HuH-7.5 (cell line): ENCODE measurements at regions not wholly inside any gene's neighbourhood (a gene's known extent, or its start where the extent isn't known, plus 50 kb on each side); places are given as distances from the start of the nearest gene placed in this dataset.
"Not testable (repeated sequence)": the region's sequence is repeated elsewhere in the genome, so short reads cannot be mapped to it uniquely, and the experiment has no call there.

Experiments used
- DNase-seq: peaks from one replicate; pipeline ENCODE4 v3.0.0; 2011; ENCODE audit warnings: low spot score

DNA sequence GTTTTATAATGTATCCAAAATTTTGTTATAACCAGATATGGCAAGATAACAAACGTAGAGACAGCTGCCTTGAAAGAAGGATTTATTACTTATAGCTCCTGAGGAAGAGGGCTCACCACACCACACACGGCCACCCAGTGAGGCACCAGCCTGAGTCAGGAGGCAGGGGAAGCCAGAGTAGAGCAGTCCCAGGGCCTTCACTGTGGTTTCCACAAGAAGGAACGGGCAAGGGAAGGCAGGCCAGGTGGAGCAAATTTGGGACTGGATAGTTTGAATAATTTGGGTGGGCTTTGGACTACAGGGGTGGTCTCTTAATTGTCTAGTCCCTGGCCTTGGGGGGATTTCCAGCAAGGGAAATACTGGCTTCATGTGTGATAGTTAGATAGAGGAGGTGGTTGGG is 72.5 kb downstream of the RRAGC start:
- DNase-seq = no peak

- no peak for DNase-seq
Measured at GRCh38 chr1:38786040-38786436, 73.5 kb downstream of the RRAGC start.

DNA sequence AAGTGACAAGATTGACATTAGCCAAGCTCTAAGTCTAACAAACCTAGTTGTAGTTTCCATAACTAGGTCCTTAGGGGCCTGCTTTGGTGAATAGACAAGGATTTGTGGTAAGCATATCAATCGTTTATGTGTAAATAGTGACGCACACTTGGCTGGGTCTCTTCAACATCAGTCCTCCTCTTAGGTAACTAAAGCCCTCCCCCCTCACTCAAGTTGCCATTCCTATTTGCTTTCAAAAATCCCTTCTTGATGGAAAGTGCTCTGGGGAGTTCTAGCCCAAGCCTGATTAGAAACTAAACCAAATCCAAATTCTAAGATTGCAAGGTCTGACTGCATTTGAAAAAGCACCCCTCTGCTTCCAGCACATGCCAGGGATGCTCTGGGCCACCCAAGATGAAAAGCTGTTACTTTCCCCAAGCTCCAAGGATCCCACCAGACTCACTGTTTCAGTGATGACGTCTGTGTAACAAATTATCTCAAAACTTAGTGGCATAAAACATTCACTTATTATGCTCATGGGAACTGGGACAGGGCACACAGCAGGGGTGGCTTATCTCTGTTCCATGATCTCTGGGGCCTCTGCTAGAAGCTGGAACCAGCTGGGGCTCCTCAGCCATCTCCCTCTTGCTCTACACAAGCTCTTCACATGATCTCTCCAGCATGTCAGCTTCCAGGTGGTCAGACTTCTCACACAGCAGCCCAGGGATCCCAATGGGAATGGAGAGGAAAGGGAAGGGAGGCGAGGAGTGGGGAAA is 74.1 kb downstream of the RRAGC start:
- no peak for DNase-seq

- DNase-seq = no peak
Measured at GRCh38 chr1:38784452-38785284, 74.9 kb downstream of the RRAGC start.

- DNase-seq = no peak
Measured at GRCh38 chr1:38783640-38784229, 75.8 kb downstream of the RRAGC start.

- DNase-seq = no peak
Measured at GRCh38 chr1:38781872-38782617, 77.5 kb downstream of the RRAGC start.

DNA sequence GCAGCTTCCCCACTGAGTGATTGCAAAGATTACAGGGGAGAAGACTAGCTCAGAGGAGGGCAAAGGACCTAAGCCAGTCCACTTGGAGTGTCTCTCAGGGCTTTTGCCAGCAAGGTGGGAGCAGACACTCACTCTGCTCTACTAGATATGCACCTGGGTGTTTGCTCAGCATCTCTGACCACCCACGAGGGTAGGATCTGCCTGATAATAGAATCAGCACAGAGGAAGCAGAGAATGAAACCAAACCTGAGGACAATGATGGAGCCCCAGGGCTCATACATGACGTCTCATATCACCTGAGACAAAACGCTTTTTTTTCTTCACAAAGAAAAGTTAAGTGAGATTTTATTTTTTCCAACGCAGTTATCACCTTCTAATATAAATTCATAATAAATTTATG is 79.4 kb downstream of the RRAGC start:
- no peak for DNase-seq

GRCh38 chr1:38779491-38779890 is 80.1 kb downstream of the RRAGC start:
- DNase-seq = no peak

- no peak for DNase-seq
Measured at GRCh38 chr1:38778521-38778920, 81.1 kb downstream of the RRAGC start.

- DNase-seq = no peak
Measured at GRCh38 chr1:38778051-38778450, 81.5 kb downstream of the RRAGC start.

GRCh38 chr1:38777464-38777957 is 82.1 kb downstream of the RRAGC start:
- no peak for DNase-seq

DNA sequence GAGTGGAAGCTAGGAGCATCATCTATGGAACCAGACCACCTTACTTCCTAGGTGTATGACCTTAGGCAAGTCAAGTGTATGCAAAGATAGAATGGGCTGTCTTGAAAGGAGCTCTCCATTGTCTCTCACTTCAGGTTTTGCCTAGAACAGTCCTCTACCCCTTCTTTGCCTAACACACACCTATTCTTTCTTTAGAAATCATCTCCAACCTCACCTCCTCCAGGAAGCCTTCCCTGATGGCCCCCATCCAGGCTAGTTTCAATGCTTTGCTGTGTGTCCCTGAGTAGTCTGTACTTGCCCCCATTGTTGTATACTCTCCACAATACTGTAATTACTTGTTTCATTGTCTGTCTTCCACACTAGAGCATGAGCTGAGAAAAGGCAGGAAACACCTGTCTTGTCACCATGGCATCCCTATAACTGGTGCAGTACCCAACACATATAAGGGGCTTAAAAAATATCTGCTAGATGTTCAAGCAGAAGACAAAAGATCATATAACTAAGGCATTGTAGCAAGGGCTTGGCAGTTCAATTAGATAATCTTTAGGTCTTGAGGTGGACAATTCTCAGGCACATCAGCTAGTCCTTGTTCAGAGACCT is 83.0 kb downstream of the RRAGC start:
- DNase-seq = no peak

- no peak for DNase-seq
Measured at GRCh38 chr1:38775175-38775845, 84.3 kb downstream of the RRAGC start.

GRCh38 chr1:38773483-38773882 is 86.1 kb downstream of the RRAGC start:
- no peak for DNase-seq

- DNase-seq = no peak
Measured at GRCh38 chr1:38772953-38773352, 86.6 kb downstream of the RRAGC start.

DNA sequence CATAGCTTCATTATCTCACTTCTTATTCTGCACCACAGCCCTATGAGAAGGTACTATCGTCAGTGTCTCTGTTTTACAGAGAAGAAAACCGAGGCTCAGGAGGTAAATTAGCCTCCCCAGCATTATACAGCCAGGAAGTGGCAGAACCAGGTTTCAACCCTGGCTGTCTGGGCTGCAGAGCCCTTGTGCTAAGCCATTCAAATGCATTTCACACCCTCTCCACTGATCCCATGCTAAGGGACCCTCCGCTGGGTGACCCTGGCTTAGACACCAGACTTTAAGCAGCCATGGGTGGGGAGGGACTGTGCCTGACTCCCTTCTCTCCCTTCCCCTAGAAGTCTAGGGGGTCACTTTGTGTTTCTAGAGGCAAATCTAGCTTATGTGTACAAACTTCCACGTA is 87.5 kb downstream of the RRAGC start:
- no peak for DNase-seq

DNA sequence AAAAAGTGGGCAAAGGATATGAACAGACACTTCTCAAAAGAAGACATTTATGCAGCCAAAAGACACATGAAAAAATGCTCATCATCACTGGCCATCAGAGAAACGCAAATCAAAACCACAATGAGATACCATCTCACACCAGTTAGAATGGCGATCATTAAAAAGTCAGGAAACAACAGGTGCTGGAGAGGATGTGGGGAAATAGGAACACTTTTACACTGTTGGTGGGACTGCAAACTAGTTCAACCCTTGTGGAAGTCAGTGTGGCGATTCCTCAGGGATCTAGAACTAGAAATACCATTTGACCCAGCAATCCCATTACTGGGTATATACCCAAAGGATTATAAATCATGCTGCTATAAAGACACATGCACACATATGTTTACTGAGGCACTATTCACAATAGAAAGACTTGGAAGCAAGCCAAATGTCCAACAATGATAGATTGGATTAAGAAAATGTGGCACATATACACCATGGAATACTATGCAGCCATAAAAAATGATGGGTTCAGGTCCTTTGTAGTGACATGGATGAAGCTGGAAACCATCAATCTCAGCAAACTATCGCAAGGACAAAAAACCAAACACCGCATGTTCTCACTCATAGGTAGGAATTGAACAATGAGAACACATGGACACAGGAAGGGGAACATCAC is 88.9 kb downstream of the RRAGC start:
- not testable (repeated sequence) for DNase-seq

- no peak for DNase-seq
Measured at GRCh38 chr1:38766125-38766524, 93.4 kb downstream of the RRAGC start.

- no peak for DNase-seq
Measured at GRCh38 chr1:38763121-38763520, 96.5 kb downstream of the RRAGC start.

DNA sequence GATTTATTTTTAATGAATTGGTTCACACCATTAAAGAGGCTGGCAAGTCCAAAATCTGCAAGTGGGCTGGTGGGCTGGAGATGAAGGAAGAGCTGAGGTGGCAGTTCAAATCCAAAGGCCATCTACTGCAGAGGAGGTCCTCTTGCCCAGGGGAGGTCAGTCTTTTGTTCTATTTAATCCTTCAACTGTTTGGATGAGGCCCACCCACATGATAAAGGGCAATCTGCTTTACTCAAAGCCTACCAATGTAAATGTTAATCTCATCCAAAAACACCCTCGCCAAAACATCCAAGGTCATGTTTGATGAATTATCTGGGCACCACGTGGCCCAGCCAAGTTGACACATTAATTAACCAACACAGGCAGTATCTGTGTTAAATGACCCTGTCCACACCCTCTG is 99.0 kb downstream of the RRAGC start:
- no peak for DNase-seq

- DNase-seq = no peak
Measured at GRCh38 chr1:38758820-38759219, 100.8 kb downstream of the RRAGC start.
